SK-N-SH treated with all-trans-retinoic acid at 6 μM for 48 hours (cell line): ENCODE measurements at regions not wholly inside any gene's neighbourhood (a gene's known extent, or its start where the extent isn't known, plus 50 kb on each side); places are given as distances from the start of the nearest gene placed in this dataset.

Experiments used
- ATAC-seq: fragments of 200-7000 bp; cut with Tn5 transposase; 3 replicates; pipeline ENCODE4 v1.9.1; 2020; ENCODE audit warnings: mild to moderate bottlenecking, moderate library complexity
- ARNTL ChIP-seq: fragments of 450-650 bp; formaldehyde crosslinking; IDR thresholded peaks from 2 replicates; pipeline ENCODE4 v1.5.0; 2020; ENCODE audit warnings: low read depth, mild to moderate bottlenecking, moderate library complexity, borderline replicate concordance
- BACH2 ChIP-seq: fragments of 250-450 bp; sonication (Bioruptor Pico); IDR thresholded peaks from 2 replicates; pipeline ENCODE4 v1.9.0; 2021; ENCODE audit warnings: mild to moderate bottlenecking, borderline replicate concordance
- CREB5 ChIP-seq: fragments of 250-450 bp; sonication (Bioruptor Pico); IDR thresholded peaks from 2 replicates; pipeline ENCODE4 v1.5.1; 2020; ENCODE audit warnings: low read depth, mild to moderate bottlenecking, moderate library complexity
- CSRNP3 ChIP-seq: fragments of 250-450 bp; sonication (Bioruptor Pico); IDR thresholded peaks from 2 replicates; pipeline ENCODE4 v1.5.1; 2021; ENCODE audit warnings: mild to moderate bottlenecking, moderate library complexity
- ESRRG ChIP-seq: fragments of 250-450 bp; sonication (Bioruptor Pico); IDR thresholded peaks from 2 replicates; pipeline ENCODE4 v1.6.1; 2021; ENCODE audit warnings: mild to moderate bottlenecking
- GLIS3 ChIP-seq: fragments of 250-450 bp; sonication (Bioruptor Pico); IDR thresholded peaks from 2 replicates; pipeline ENCODE4 v1.5.0; 2020; ENCODE audit warnings: mild to moderate bottlenecking, moderate library complexity
- OSR1 ChIP-seq: fragments of 250-450 bp; sonication (Bioruptor Pico); IDR thresholded peaks from 2 replicates; pipeline ENCODE4 v1.8.0; 2022; ENCODE audit warnings: moderate library complexity, mild to moderate bottlenecking, inconsistent platforms
- PATZ1 ChIP-seq: fragments of 250-450 bp; sonication (Bioruptor Pico); IDR thresholded peaks from 2 replicates; pipeline ENCODE4 v1.8.0; 2020; ENCODE audit warnings: mild to moderate bottlenecking, moderate library complexity, borderline replicate concordance
- POU6F1 ChIP-seq: fragments of 250-450 bp; sonication (Bioruptor Pico); IDR thresholded peaks from 2 replicates; pipeline ENCODE4 v1.8.0; 2021; ENCODE audit warnings: low read depth, mild to moderate bottlenecking, moderate library complexity, borderline replicate concordance
- PPARA ChIP-seq: fragments of 250-450 bp; sonication (Bioruptor Pico); IDR thresholded peaks from 2 replicates; pipeline ENCODE4 v1.5.0; 2020; ENCODE audit warnings: mild to moderate bottlenecking, borderline replicate concordance
- RARB ChIP-seq: fragments of 250-450 bp; sonication (Bioruptor Pico); IDR thresholded peaks from 2 replicates; pipeline ENCODE4 v1.8.0; 2021; ENCODE audit warnings: mild to moderate bottlenecking, moderate library complexity
- SNAI2 ChIP-seq: fragments of 250-450 bp; sonication (Bioruptor Pico); IDR thresholded peaks from 2 replicates; pipeline ENCODE4 v1.5.0; 2020; ENCODE audit warnings: mild to moderate bottlenecking, moderate library complexity
- TCF4 ChIP-seq: fragments of 250-450 bp; sonication (Bioruptor Pico); IDR thresholded peaks from 2 replicates; pipeline ENCODE4 v1.8.0; 2021; ENCODE audit warnings: mild to moderate bottlenecking, moderate library complexity, borderline replicate concordance
- TOX ChIP-seq: fragments of 250-450 bp; sonication (Bioruptor Pico); IDR thresholded peaks from 2 replicates; pipeline ENCODE4 v1.8.0; 2021; ENCODE audit warnings: mild to moderate bottlenecking, moderate library complexity, borderline replicate concordance
- TSHZ2 ChIP-seq: fragments of 250-450 bp; sonication (Bioruptor Pico); IDR thresholded peaks from 2 replicates; pipeline ENCODE4 v1.5.0; 2020; ENCODE audit warnings: mild to moderate bottlenecking, moderate library complexity
- ZC3H10 ChIP-seq: fragments of 250-450 bp; sonication (Bioruptor Pico); IDR thresholded peaks from 2 replicates; pipeline ENCODE4 v1.5.1; 2021; ENCODE audit warnings: mild to moderate bottlenecking, moderate library complexity
- ZFP3 ChIP-seq: fragments of 250-450 bp; sonication (Bioruptor Pico); IDR thresholded peaks from 2 replicates; pipeline ENCODE4 v1.5.0; 2020; ENCODE audit warnings: mild to moderate bottlenecking, moderate library complexity
- ZFP30 ChIP-seq: fragments of 450-650 bp; formaldehyde crosslinking; IDR thresholded peaks from 2 replicates; pipeline ENCODE4 v1.5.0; 2022; ENCODE audit warnings: mild to moderate bottlenecking, moderate library complexity
- ZNF565 ChIP-seq: fragments of 450-650 bp; formaldehyde crosslinking; conservative IDR thresholded peaks from 2 replicates; pipeline ENCODE4 v1.5.0; 2020; ENCODE audit warnings: low read depth, mild to moderate bottlenecking, moderate library complexity
- ZNF70 ChIP-seq: fragments of 450-650 bp; formaldehyde crosslinking; IDR thresholded peaks from 2 replicates; pipeline ENCODE4 v1.5.0; 2020; ENCODE audit warnings: mild to moderate bottlenecking, moderate library complexity
- ZNF8 ChIP-seq: fragments of 450-650 bp; formaldehyde crosslinking; IDR thresholded peaks from 2 replicates; pipeline ENCODE4 v1.5.0; 2020; ENCODE audit warnings: mild to moderate bottlenecking, moderate library complexity

DNA sequence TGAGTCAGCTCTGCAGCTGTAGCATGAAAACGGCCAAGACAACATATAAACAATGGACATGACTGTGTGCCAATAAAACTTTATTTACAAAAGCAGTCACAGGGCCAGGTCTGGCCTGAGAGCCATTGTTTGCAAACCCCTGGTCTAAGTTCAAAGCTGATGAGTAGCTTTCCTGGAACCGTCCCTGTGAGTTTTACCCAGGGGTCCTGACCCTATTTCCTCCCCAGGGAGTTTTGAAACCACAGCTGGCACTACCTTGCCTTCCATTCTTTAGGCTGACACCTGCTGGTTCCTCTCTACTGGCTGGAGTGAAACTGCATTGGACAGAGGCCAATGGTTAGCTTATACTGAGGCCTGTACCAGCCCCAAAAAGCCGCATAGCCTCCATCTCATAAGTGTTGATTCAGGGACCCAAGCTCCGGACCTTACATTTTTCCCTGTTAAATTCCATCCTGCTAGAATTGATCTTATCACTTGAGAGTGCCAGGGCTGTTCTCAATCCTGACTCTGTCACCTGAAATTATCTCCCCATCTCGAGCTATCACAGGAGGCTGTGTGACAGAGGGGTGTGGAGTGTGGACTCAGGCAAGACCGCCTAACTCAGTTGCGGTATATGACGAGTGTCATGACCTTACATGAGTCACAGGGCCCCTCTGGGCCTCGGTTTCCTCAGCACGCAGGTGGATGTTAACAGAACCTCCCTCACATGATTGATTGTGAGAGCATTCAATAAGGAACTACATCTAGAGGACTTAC, 343.6 kb downstream of the NPHP4 start:
- no peak for TF ChIP-seq ZNF70
- no peak for TF ChIP-seq RARB (CRISPR knock-in tag)
- TF ChIP-seq GLIS3 (CRISPR knock-in tag): no peak
- no peak for TF ChIP-seq ARNTL (CRISPR knock-in tag)
- no peak for TF ChIP-seq TOX (CRISPR knock-in tag)
- TF ChIP-seq PPARA (CRISPR knock-in tag): no peak
- no peak for TF ChIP-seq SNAI2 (CRISPR knock-in tag)
- no peak for TF ChIP-seq ZFP3 (CRISPR knock-in tag)
- TF ChIP-seq ZNF565 (CRISPR knock-in tag): no peak
- no peak for TF ChIP-seq POU6F1 (CRISPR knock-in tag)
- no peak for TF ChIP-seq CSRNP3 (CRISPR knock-in tag)
- TF ChIP-seq CREB5 (CRISPR knock-in tag): no peak
- no peak for TF ChIP-seq ZNF8
- TF ChIP-seq TSHZ2: no peak
- TF ChIP-seq ZC3H10: no peak
- TF ChIP-seq ZFP30 (CRISPR knock-in tag): no peak
- no peak for TF ChIP-seq PATZ1 (CRISPR knock-in tag)
- no peak for TF ChIP-seq OSR1 (CRISPR knock-in tag)
- TF ChIP-seq BACH2 (CRISPR knock-in tag): no peak
- no peak for TF ChIP-seq TCF4
- ATAC-seq: no peak

DNA sequence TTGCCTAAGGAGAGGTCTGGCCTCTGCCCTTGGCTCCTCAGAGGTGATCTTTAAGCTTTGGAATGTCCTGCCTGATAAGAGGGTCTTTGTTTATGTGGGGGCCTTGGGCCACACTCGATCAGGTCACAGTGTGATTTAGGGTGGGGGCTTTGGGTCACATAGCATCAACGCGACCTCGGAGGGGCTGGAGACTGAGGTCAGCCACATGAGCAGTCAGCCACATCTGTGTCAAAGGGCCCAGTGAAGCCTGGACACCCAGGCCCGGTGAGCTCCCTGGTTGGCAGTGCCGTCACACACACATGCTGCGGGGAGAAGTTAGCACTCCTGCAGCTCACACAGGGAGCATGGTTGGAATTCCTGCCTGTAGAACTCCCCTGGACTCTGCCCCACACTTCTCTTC, 345.0 kb downstream of the NPHP4 start:
- TF ChIP-seq ZFP3 (CRISPR knock-in tag): no peak
- no peak for TF ChIP-seq PPARA (CRISPR knock-in tag)
- no peak for ATAC-seq

GRCh38 chr1:5646486-5647149, 345.6 kb downstream of the NPHP4 start:
- no peak for ATAC-seq
- no peak for TF ChIP-seq ARNTL (CRISPR knock-in tag)
- TF ChIP-seq GLIS3 (CRISPR knock-in tag): no peak
- no peak for TF ChIP-seq OSR1 (CRISPR knock-in tag)
- TF ChIP-seq ESRRG: no peak
- no peak for TF ChIP-seq BACH2 (CRISPR knock-in tag)
